Neuron (in vitro differentiated cells): ENCODE measurements at regions not wholly inside any gene's neighbourhood (a gene's known extent, or its start where the extent isn't known, plus 50 kb on each side); places are given as distances from the start of the nearest gene placed in this dataset.
"Not testable (repeated sequence)": the region's sequence is repeated elsewhere in the genome, so short reads cannot be mapped to it uniquely, and the experiment has no call there.

Experiments used
- H2AFZ ChIP-seq: one replicate; pipeline ENCODE4 v1.6.1; 2013; ENCODE audit warnings: low read depth, mild to moderate bottlenecking, inconsistent platforms, low read length, moderate library complexity
- H3K27me3 ChIP-seq: one replicate; pipeline ENCODE4 v1.6.1; 2013; ENCODE audit warnings: low read length; ENCODE audit not compliant: insufficient read depth
- H3K36me3 ChIP-seq: one replicate; pipeline ENCODE4 v1.6.1; 2013; ENCODE audit warnings: low read length; ENCODE audit not compliant: insufficient read depth
- H3K4me1 ChIP-seq: one replicate; pipeline ENCODE4 v1.6.1; 2013; ENCODE audit warnings: low read length; ENCODE audit not compliant: insufficient read depth
- H3K4me3 ChIP-seq: 2 replicates; pipeline ENCODE4 v1.5.1; 2013; ENCODE audit warnings: mild to moderate bottlenecking, low read length, moderate library complexity
- H3K9me3 ChIP-seq: one replicate; pipeline ENCODE4 v1.6.1; 2013; ENCODE audit warnings: low read length

DNA sequence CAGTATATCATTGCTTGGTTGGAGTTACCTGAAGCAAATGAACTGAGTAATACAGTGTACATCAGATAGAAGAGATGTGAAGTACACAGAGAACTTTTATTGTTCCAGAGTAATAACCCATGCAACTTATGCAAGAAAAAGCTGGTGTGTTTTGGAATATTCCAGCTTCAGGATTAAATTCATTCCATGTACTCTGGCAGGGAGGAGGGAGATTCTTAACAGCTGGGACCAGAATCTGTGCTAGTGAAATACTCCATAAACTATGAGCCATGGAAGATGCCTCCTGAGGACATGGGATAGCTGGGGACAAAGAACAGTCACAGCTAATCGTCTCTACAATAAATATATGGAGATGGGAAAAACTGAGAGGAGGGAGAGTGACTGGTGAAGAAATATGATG, 101.6 kb upstream of the OTUD4 start:
- H3K36me3 ChIP-seq: no peaks in the 10 kb centered on the region
- no peaks in the 10 kb centered on the region for H3K27me3 ChIP-seq
- no peak overlapping the region for H2AFZ ChIP-seq
- H3K9me3 ChIP-seq: no peaks in the 10 kb centered on the region
- no peaks in the 10 kb centered on the region for H3K4me1 ChIP-seq
- H3K4me3 ChIP-seq: no peak overlapping the region

DNA sequence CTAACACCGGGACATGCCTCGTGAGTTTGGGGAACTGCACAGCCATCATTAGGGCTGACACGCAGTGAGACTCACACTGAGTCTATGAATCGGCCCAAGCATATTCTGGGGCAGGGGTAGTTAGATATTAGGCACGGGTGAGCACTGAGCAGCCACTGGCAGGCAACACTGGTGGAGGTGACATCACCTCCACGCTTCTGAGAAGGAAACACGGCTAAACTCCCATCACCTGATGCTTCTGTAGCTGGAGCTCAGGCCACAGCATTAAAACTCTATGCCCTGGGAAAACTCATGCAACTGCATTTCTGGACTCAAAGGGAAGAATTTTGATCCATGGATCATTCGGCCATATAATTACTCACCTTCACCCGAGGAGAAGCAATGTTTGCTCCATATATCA, 100.8 kb upstream of the OTUD4 start:
- H3K4me1 ChIP-seq: no peaks in the 10 kb centered on the region
- H3K27me3 ChIP-seq: no peaks in the 10 kb centered on the region
- H3K4me3 ChIP-seq: no peak overlapping the region
- no peak overlapping the region for H2AFZ ChIP-seq
- no peaks in the 10 kb centered on the region for H3K9me3 ChIP-seq
- H3K36me3 ChIP-seq: no peaks in the 10 kb centered on the region

DNA sequence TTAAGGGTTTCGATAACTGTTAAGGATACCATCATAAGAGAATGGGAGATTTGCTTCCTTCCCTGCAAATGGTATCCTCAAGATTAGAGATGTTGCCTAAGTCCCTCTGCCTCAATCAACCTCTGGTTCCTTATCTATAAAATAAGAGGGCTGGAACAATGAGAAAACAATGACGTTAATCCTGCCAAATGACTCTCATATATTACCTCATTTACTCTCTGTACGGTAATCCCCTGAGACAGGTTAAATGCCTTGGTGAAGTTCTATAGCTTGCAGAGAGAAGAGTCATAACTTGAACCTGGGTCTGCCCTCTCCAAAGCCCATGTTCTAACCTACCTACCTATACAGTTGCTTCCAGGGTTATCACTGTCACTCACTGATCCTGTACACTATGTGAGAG, 100.2 kb upstream of the OTUD4 start:
- no peaks in the 10 kb centered on the region for H3K36me3 ChIP-seq
- no peak overlapping the region for H2AFZ ChIP-seq
- no peaks in the 10 kb centered on the region for H3K27me3 ChIP-seq
- H3K9me3 ChIP-seq: no peaks in the 10 kb centered on the region
- no peaks in the 10 kb centered on the region for H3K4me1 ChIP-seq
- no peak overlapping the region for H3K4me3 ChIP-seq

DNA sequence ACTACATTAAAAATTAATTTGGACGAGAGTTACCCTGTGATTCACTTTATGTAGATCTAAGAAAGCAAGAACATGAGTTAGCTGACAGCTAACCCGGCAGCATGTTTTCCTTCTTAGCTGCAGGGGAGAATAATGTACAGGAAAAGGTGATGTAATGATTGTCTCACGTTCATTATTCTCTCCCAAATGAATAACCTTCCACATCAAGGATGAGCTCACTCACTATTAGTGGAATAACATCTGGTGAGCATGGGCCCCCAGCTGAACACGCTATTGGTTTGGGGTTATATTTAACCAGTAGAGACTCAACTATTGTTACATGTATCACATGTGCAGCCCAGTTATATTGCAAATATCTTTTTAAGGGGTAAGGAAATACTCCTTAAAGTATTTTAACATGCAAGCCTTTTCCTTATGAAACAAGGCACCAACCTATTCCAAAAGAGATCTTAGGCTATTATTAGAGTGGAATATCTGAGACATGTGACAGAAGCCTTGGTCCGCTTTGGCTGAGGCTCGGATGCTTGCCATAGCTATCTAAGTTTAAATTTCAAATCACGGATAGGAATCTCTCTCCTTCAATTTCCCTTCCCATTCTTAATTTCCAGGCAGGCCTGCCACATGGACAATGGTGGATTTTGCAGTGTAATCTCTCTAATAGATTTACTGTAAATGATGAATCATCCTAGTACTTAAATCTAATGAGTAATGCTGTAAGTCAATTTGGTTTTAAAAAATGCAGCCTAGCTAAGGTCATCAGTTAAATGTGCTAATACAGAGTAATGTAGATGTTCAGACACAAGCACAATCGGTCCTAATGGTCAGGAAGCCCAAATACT, 99.0 kb upstream of the OTUD4 start:
- no peak overlapping the region for H3K4me3 ChIP-seq

DNA sequence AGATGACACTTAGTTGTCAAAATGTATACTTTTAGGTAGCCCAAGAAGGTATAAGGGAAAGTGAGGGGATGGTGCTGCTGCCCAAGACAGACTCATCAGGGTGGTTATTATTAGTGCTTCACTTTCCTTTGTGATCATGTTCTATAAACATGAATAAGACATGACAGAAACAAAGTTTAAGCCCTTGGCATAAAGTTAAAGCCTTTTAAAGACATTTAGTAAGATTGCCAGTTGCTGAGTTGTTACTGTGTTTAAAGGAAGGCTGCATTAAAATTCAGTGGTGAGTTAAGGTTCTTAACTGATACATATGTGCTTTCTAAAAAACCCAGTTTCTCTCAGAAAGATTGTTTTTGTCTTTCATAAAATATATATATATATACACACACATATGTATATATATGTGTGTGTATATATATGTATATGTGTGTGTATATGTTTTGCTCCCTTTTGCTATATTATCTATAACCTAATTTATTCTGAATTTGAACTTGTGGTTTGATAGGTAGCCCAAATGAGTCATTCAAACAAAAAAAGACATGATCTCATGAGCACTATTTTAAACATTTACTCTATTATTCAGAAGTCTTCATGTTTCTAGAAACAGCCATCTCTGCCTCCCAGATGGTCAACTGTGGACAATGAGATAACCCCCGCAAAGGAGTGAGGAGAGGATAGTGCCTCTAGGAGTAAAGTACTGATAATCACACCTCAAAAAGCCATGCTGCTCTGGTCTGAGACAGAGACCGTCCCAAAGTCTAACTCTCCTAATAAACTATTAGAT, 98.1 kb upstream of the OTUD4 start:
- H2AFZ ChIP-seq: no peak overlapping the region
- no peaks in the 10 kb centered on the region for H3K9me3 ChIP-seq
- no peak overlapping the region for H3K4me3 ChIP-seq
- H3K36me3 ChIP-seq: no peaks in the 10 kb centered on the region
- no peaks in the 10 kb centered on the region for H3K4me1 ChIP-seq
- H3K27me3 ChIP-seq: no peaks in the 10 kb centered on the region

More for the DNA sequence above, 99.0 kb upstream of the OTUD4 start:
- H3K27me3 ChIP-seq: no peaks in the 10 kb centered on the region
- H3K4me1 ChIP-seq: no peaks in the 10 kb centered on the region
- H2AFZ ChIP-seq: no peak overlapping the region
- no peaks in the 10 kb centered on the region for H3K36me3 ChIP-seq
- H3K9me3 ChIP-seq: no peaks in the 10 kb centered on the region

DNA sequence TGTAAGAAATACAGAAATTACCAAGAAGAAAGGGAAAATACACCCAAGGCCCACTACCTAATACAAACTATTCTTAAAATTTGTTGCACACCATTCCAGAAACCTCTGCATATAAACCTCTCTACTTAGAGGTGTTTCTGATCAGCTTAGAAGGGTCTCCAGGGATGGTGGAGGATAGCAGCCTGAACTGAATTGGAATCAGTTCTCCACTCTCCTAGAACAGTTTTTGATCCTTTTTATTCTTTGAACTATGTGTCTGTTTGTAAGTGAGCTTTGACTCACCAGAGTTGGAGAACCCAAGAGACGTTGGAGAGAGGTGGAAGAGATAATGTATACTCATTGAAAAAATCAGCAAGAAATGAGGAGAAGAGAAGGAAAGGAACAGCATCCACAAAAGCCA, 96.6 kb upstream of the OTUD4 start:
- H3K27me3 ChIP-seq: no peaks in the 10 kb centered on the region
- no peak overlapping the region for H3K4me3 ChIP-seq
- H3K36me3 ChIP-seq: no peaks in the 10 kb centered on the region
- H3K9me3 ChIP-seq: no peaks in the 10 kb centered on the region
- H3K4me1 ChIP-seq: no peaks in the 10 kb centered on the region
- H2AFZ ChIP-seq: no peak overlapping the region

DNA sequence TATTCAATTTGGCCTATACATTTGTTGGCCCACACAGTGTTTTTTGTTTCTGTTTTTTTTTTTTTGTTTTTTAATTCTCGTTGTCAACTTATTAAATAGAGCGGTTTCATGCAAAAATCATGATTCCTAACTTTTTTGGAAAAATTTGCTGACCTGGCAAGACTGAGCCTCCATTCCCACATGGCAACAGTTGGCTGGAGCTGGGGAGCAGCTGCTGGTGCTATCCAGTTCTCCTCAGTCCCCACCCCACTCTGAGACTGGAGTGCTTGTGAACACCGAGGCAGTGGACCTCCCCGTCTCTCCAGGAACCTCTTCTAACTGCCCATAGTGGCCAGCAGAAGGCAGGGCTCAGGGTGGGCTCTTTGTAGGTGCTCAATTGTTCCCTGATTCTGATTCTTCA, 95.7 kb upstream of the OTUD4 start:
- Histone ChIP-seq H3K9me3 (no peaks in the 10 kb centered on the region), H3K4me1 (no peaks in the 10 kb centered on the region), H3K27me3 (no peaks in the 10 kb centered on the region), H3K36me3 (no peaks in the 10 kb centered on the region), H2AFZ (no peak overlapping the region), H3K4me3 (no peak overlapping the region)

DNA sequence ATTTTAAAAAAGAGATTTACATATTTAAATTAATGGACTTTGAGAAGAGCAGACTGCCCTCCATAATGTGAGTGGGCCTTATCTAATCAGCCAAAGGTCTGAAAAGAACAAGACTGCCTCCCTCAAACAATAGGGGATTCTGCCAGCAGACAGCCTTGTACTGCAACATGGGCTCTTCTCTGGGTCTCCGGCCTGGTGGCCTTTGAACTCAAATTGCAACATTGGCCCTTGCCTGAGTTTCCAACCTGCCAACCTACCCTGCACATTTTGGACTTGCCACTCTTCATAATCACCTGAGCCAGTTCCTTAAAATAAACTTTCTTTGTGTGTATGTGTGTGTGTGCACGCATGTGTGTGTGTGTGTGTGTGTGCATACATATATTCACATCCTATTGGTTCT, 90.8 kb upstream of the OTUD4 start:
- no peak overlapping the region for H2AFZ ChIP-seq
- no peak overlapping the region for H3K4me3 ChIP-seq
- no peaks in the 10 kb centered on the region for H3K36me3 ChIP-seq
- no peaks in the 10 kb centered on the region for H3K27me3 ChIP-seq
- H3K4me1 ChIP-seq: no peaks in the 10 kb centered on the region
- H3K9me3 ChIP-seq: no peaks in the 10 kb centered on the region

DNA sequence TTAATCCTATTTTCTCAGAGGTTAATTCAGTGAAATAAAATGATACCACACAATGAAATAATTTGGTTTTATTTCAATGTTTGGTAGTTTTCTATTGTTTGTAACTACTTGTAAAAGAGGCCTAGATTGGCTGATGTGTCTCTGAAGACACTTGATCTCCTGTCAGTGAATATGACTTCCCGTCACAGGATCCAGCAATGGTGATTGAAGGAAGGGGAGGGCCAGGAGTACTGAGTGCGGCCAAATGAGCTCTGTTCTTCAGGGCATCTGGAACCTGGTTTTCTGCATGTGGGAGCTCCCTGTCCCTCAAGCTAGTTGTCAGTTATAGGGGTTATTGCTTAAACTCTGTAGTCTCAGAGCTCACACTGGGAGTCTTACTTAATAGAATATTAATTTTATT, 86.5 kb upstream of the OTUD4 start:
- Histone ChIP-seq H2AFZ (no peak overlapping the region), H3K9me3 (no peaks in the 10 kb centered on the region), H3K36me3 (no peaks in the 10 kb centered on the region), H3K4me1 (no peaks in the 10 kb centered on the region), H3K4me3 (no peak overlapping the region), H3K27me3 (no peaks in the 10 kb centered on the region)

DNA sequence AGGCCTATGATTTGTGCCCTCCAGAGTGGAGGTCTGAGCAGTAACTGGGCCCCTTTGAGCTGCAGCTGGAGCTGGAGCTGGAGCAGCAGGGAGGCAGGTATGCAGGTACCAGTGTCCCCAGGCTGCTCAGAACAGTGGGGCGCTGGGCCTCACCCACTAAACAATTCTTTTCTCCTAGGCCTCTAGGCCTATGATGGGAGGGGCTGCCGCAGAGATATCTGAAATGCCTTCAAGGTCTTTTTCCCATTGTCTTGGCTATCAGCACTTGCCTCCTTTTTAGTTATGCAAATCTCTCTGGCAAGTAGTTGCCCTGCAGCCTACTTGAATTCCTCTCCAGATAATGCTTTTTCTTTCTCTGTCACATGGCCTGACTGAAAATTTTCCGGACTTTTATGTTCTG, 79.7 kb upstream of the OTUD4 start:
- no peak overlapping the region for H2AFZ ChIP-seq
- no peaks in the 10 kb centered on the region for H3K9me3 ChIP-seq
- no peaks in the 10 kb centered on the region for H3K36me3 ChIP-seq
- H3K4me1 ChIP-seq: no peaks in the 10 kb centered on the region
- H3K4me3 ChIP-seq: no peak overlapping the region
- H3K27me3 ChIP-seq: no peaks in the 10 kb centered on the region

DNA sequence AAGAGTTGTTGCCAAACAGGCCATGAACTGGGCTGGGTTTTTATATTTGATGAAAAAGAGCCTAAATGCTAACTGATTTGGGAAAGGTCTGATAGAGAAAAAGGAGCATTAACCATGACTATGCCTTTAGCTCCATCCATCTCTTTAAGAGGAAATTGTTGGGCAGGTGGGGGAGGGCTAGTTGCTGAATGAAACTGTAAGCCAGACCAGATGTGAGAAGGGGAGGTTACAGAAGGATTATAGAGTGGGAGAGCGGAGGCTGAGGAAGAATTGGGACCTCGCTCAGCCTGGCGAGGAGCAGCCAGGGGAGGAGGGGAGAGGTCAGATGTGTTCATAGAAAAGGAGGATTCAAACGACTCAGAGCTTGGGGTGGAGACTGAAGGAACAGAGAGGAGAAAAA, 74.9 kb upstream of the OTUD4 start:
- not testable (repeated sequence) for H2AFZ ChIP-seq, H3K36me3 ChIP-seq, H3K9me3 ChIP-seq, H3K4me1 ChIP-seq, H3K4me3 ChIP-seq, H3K27me3 ChIP-seq

DNA sequence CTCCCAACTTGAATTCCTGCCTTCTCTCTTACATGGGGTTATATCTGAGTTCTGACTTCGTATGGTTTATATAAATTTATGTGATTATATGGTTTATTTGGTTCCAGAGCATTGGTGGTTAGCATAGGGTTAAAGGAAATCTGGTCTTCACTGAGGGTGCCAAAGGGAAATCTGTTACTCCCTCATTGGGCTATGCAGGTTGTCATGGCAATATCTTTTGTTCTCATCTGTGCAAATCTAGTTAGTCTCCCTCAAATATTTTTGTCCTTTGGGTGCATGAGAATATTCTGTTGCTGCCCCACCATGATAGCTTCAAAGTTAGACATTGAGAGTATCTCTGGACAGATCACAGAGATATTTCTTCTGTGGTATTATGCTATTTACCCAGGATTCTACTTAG, 71.8 kb upstream of the OTUD4 start:
- Histone ChIP-seq H3K9me3 (no peaks in the 10 kb centered on the region), H3K27me3 (no peaks in the 10 kb centered on the region), H3K4me3 (no peak overlapping the region), H3K36me3 (no peaks in the 10 kb centered on the region), H2AFZ (no peak overlapping the region), H3K4me1 (no peaks in the 10 kb centered on the region)

DNA sequence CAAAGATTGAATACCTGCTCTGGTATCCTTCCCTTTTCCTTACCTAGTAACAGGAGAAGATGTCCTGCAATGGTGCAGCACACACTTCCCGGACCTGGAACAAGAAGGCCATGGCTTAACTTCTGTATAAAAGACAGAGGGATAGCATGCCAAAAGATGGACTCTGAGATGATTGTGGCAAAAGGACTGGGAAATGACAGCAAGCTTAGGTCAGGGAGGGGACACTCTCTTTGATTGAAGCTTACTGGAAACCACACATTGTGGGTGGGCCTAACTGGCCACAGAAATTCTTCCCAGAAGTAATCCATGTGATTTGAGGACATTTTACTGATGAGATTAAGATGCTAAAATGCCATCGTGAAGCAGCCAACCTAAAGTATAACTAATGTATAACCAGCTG, 71.0 kb upstream of the OTUD4 start:
- Histone ChIP-seq H3K4me1 (no peaks in the 10 kb centered on the region), H2AFZ (no peak overlapping the region), H3K27me3 (no peaks in the 10 kb centered on the region), H3K4me3 (no peak overlapping the region), H3K9me3 (no peaks in the 10 kb centered on the region), H3K36me3 (no peaks in the 10 kb centered on the region)
